GM21526 (cell line): ENCODE measurements at regions not wholly inside any gene's neighbourhood (a gene's known extent, or its start where the extent isn't known, plus 50 kb on each side); places are given as distances from the start of the nearest gene placed in this dataset.

ENCODE experiments used
- ATAC-seq: cut with Tn5 transposase; IDR thresholded peaks from one replicate; pipeline ENCODE4 v1.9.1; 2021; ENCODE audit warnings: moderate library complexity; ENCODE audit not compliant: unreplicated experiment, low FRiP score

- ATAC-seq, result no peak
Observed at GRCh38 chr6:113595911-113596376, 261.2 kb upstream of the MARCKS start.

- no peak for ATAC-seq
Observed at GRCh38 chr6:113596387-113597230, 260.5 kb upstream of the MARCKS start.

GRCh38 chr6:113597231-113597583 lies 259.9 kb upstream of the MARCKS start:
- ATAC-seq, result no peak

GRCh38 chr6:113598786-113599185 lies 258.4 kb upstream of the MARCKS start:
- no peak for ATAC-seq

GRCh38 chr6:113599444-113599843 lies 257.7 kb upstream of the MARCKS start:
- ATAC-seq, result no peak

GRCh38 chr6:113600551-113601339 lies 256.4 kb upstream of the MARCKS start:
- ATAC-seq, result no peak

GRCh38 chr6:113607821-113608545 lies 249.2 kb upstream of the MARCKS start:
- no peak for ATAC-seq

GRCh38 chr6:113610377-113610988 lies 246.7 kb upstream of the MARCKS start:
- ATAC-seq, result no peak

- no peak for ATAC-seq
Observed at GRCh38 chr6:113616701-113617274, 240.4 kb upstream of the MARCKS start.

- no peak for ATAC-seq
Observed at GRCh38 chr6:113619077-113619476, 238.1 kb upstream of the MARCKS start.

- no peak for ATAC-seq
Observed at GRCh38 chr6:113620386-113620785, 236.8 kb upstream of the MARCKS start.

- ATAC-seq, result no peak
Observed at GRCh38 chr6:113622254-113622653, 234.9 kb upstream of the MARCKS start.

GRCh38 chr6:113623129-113623528 lies 234.0 kb upstream of the MARCKS start:
- ATAC-seq, result no peak

- ATAC-seq, result peak; percentile 33
Observed at GRCh38 chr6:113625850-113626249, 231.3 kb upstream of the MARCKS start.

- ATAC-seq, result peak; percentile 24
Observed at GRCh38 chr6:113626475-113626874, 230.7 kb upstream of the MARCKS start.

GRCh38 chr6:113627480-113627879 lies 229.7 kb upstream of the MARCKS start:
- ATAC-seq, result peak; percentile 17

GRCh38 chr6:113629256-113629655 lies 227.9 kb upstream of the MARCKS start:
- no peak for ATAC-seq

GRCh38 chr6:113629975-113630737 lies 227.0 kb upstream of the MARCKS start:
- ATAC-seq, result no peak

- peak; percentile 65 for ATAC-seq
Observed at GRCh38 chr6:113630738-113631535, 226.2 kb upstream of the MARCKS start.
